ENCODE measurements at regions not wholly inside any gene's neighbourhood (a gene's known extent, or its start where the extent isn't known, plus 50 kb on each side); places are given as distances from the start of the nearest gene placed in this dataset.

DNA sequence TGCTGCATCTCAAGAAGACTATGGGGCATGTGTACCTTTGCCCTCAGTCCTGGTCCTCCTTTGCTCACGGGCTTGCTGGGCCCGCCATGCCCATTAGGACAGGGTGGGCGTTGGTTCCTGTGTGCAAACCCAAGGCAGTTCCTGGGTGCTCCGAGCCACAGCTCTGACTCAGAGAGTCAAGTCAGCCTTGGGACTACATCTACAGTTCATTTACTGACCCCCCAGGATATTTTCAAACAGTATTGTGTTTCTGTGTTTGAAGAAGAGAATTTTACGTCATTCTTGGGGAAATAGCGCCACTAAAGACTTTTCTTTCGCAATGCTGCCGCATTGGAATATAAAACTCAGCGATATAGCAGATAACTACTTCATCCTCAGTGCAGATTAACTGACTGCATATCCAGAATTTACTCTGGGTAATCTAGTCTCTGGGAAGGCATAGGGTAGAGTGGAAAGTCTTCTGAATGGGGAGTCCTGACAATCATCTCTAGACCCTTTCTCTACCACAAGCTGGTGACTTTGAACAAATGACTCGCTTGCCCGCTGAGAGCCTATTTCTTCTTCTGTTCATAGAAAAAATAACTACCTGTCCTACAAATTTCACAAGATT, 638.9 kb upstream of the FZD8 start:
- TF ChIP-seq, protein P1, sequence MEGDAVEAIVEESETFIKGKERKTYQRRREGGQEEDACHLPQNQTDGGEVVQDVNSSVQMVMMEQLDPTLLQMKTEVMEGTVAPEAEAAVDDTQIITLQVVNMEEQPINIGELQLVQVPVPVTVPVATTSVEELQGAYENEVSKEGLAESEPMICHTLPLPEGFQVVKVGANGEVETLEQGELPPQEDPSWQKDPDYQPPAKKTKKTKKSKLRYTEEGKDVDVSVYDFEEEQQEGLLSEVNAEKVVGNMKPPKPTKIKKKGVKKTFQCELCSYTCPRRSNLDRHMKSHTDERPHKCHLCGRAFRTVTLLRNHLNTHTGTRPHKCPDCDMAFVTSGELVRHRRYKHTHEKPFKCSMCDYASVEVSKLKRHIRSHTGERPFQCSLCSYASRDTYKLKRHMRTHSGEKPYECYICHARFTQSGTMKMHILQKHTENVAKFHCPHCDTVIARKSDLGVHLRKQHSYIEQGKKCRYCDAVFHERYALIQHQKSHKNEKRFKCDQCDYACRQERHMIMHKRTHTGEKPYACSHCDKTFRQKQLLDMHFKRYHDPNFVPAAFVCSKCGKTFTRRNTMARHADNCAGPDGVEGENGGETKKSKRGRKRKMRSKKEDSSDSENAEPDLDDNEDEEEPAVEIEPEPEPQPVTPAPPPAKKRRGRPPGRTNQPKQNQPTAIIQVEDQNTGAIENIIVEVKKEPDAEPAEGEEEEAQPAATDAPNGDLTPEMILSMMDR (IDR thresholded peaks at IDR 0.05; ENCODE audit: low read depth, low read length): no peak
- no peak for TF ChIP-seq EZH2phosphoT487 (IDR thresholded peaks at IDR 0.05; ENCODE audit: low read depth)

Measured in OCI-LY3 (cell line).